NCI-H2081 (cell line): ENCODE measurements at regions not wholly inside any gene's neighbourhood (a gene's known extent, or its start where the extent isn't known, plus 50 kb on each side); places are given as distances from the start of the nearest gene placed in this dataset.
"Not testable (repeated sequence)": the region's sequence is repeated elsewhere in the genome, so short reads cannot be mapped to it uniquely, and the experiment has no call there.

Experiments
- DNase-seq, 2 experiments: peaks; one replicate each; lab custom pipeline; 2025; lab: John Stamatoyannopoulos, UW

DNA sequence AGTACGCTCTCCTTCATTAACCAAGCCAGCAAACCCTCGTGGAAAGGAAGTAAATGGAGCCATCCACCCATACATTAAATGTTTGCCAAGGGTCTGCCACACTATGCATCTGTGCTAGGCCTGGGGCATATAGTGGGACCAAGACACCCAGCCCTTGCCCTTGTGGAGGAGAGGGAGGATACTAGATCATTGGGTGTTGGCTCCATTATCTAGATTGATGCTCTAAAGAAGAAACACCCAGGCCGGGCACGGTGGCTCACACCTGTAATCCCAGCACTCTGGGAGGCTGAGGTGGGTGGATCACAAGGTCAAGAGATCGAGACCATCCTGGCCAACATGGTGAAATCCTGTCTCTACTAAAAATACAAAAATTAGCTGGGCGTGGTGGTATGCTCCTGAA lies 193.3 kb upstream of the CDH5 start:
- DNase-seq = not testable (repeated sequence)

DNA sequence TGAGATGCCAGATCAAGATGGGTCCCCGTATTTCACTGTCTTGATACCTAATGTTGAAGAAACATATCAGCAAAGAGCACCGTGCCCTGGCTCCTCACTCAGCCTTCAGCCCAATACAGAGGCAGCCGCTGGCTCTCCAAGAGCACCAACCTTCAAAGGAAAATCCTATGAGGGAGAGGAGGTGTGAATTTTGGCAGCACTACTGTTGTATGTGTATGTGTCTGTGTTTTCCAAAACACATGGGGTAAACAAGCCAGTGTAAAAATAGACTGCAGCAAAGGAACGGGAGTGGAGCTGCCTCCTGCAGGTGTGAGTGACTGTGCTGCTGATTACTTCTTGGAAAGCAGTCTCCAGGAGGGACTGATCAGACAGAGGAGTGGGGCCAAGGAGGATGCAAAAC lies 194.0 kb upstream of the CDH5 start:
- DNase-seq = no peak

DNA sequence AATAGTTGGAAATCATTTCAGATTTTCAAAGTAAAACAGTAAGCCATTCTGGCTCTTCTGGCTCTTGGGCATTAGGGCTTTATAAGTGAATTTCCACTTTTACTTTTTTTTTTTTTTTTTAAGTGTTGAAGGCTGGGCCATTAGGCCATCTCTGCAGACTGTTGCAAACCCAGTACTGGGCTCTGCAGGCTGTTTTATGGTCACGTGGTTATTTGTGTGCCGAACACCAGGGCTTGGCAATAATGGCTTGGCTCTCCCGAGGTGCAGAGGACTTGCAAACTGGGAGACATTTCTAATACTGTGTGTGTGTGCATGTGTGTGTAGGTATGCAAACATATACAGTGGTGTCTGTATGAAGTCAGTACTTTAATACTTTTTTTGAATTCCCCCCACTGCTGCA lies 194.9 kb upstream of the CDH5 start:
- no peak for DNase-seq

DNA sequence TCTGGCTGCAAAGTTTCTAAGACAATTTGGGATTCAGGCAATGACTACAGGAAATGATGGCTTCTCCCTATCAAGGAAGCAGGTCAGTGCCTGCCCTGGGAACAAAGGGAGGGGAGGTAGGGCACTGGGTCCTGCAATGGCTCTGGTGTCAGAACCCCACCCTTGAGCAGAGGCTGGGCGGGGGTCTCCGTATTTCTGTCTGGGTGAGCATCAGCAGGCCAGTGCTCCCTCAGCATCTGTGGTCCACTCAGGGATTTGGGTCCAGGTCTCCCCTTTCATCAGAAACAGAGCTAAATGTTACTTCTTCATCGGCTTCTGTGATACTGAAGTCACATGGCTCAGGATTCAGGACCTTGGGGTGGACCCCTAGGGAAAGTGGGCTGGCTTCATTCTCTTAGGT lies 195.5 kb upstream of the CDH5 start:
- no peak for DNase-seq

DNA sequence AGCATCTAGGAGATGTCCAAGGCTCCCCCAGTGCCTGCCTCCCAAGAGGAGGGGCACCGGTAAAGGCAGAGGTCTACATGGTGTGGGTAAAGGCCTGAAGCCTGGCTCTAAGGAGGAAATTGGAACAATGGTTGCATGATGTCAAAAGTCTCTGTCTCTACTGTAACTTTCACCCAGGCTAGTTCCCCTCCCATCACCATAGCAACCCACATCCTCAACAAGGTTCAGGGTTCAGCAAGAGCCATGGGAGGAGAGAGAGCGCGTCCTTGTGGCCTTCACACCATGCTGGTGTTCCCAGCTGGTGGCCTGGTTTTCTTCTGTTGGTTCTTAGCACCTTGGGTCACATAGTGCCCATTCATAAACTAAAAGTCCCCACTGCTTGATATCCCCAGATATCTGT lies 196.7 kb upstream of the CDH5 start:
- DNase-seq = no peak

DNA sequence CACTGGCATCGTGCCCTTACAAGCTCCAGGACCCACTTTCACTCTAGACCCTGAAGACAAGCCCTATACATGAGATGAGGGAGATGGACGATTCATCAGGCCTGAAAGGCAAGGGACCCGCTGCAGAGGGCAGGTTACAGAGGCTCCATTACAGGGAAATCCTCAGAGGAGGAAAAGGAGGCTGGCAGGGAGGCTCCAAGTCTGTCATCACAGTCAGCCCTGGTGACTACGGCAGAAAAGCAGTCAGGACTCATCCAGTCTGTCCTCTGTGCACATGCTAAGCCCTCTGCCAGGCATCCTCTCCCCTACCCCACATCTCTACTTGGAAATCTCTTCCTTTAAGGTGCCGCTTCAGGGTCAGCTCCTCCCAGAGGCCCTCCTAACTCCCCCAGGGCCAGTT lies 197.7 kb upstream of the CDH5 start:
- DNase-seq = no peak

DNA sequence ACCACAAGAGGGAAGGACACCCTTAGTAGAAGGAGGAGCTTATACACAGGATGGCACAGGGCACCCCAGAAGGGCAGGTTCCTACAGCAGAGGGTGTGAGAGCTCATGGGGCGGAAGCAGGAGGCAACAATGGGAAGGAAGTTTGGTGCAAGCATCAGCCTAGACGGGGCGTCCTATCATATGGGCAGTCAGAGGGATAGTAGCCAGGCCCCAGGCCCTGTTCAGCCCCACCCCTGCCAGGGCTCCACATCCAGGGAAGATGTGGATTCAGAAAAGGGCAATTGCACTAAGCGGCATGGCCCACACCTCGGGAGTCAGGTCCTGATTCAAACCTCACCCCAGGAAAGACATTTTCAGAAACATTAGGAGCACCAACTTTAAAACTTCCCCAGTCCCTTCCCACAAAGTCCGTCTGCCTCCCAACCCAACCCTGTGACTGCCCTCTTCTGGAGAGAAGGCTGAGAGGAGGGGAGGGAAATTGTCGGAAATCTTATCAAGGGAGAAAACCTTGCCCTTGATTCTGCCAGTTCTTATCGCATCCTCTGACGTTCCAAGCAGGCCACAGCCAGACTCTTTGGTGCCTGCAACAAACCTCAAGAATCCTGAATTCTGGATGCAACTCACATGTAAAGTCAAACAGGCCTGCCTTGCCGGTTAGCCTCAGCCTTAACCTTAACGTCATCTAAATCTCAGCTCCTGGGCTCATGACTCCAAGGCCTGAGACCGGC lies 198.8 kb upstream of the CDH5 start:
- DNase-seq = no peak

DNA sequence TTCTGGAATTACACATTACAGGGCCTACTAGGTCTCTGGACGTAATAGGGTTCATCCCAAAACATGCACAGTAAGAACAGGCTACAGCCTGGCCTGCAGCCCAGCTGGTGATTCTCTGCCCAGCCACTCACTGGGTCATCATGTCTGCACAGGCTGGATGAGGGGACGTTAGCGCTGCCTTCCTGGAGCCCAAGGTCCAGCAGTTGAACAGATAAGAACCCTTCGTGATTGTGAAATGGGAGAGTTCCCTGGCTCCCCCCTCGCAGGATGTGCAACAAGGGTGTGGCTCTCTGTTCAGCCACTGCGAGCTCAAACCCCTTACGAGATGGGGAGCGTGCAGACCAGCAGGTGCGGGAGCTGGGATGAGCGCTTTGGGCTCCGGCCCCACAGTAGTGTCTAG lies 200.0 kb upstream of the CDH5 start:
- no peak for DNase-seq

DNA sequence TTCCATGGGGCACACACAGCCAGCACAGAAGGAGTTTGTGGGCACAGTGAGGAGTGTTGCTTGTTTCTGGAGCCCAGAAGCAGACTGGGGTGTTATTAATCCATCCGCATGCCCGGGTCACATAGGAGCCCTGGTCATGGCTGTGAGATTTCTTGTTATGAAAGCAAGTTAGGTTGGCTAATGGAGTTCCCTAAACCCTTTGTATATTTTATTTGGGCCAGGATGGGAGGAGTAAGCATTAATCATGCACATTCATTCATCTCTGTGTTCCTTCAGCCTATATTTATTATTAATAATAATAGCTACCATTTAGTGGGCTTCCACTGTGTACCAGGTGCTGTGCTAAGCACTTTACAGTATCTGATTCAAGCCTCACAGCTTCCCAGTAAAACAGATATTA lies 200.6 kb upstream of the CDH5 start:
- no peak for DNase-seq

DNA sequence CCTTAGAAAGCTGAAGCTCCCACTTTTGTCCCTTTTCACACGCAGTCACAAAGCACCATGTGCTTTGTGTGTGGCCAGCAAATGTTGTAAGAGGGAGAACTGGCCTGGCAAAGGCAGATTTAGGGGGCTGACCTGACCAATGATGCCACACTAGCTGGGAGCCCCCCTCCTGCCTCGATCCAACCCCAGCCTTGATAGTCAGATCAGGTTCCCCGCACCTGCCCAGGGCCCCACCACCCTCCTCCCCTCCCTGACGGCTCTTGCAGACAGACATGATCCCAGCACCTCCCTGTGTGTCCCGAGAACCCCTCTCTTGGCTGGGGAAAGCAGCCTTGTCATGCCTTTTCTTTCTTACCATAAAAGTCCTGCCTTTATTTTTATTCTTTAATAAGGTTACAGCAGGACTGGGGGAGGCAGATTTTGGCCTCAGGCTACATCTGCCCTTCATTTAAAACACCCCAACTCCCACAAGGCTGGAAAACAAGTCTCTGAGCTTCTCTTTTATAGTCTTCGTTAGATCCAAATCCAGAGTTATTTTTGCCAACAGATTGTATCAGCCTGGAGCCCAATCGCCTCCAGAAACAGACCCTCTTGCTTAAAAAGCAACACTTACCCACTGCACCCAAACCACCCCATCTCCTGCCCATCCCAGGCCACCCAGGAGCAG lies 201.8 kb upstream of the CDH5 start:
- no peak for DNase-seq

DNA sequence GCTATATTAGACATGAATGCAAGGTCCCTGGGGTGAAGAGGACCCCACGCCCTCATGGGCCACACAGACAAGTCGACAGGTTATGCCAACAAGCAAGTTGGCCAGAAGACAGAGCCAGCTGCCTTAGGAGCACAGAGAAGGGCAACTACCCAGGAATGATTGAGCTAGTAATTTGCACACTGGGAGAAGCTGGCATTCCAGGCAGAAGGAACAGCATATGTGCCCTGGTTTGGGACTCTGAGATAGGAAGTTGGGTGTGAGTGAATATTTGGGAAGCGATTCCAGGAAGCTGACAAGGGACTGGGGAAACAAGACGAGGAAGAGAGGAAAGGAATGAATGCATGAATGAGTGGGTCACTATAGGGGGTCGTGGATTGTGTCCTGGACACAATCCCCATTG lies 203.7 kb upstream of the CDH5 start:
- DNase-seq = no peak

DNA sequence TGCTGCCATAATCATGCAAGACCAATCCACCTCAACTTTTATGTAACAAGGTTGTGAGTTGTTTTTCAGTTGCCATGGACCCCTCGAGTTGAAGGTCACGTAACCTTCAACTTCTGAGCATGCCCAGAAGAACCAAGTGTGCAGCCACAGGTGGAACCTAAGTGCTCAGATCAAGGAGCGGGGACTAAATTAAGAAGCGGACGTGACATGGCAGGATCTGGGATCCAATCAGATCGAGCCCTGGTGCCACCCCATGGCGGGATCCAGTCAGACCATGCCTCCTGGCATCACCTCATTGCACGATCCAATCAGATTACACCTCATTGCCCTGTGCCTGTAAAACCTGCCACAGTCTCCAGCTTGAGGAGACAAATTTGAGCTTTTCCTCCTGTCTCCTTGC lies 204.5 kb upstream of the CDH5 start:
- DNase-seq = no peak

DNA sequence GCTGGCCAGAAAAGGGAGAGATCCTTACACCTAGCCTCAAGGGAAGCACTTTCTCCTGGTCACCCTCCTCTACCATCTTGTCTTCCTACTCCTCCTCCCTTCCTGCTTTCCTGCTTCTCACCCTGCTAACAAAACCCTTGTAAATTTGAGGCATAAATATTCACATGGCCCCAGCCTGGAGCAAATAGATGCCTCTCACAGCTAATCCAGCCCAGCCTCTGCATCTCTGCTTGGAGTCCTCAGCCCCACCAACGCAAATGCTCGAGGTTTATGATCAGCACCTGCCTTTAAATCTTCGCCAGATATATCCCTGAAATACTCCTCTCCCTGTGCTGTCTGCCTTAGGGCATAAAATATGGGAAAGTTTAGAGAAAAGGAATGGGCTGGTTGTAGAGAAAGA lies 205.2 kb upstream of the CDH5 start:
- no peak for DNase-seq

DNA sequence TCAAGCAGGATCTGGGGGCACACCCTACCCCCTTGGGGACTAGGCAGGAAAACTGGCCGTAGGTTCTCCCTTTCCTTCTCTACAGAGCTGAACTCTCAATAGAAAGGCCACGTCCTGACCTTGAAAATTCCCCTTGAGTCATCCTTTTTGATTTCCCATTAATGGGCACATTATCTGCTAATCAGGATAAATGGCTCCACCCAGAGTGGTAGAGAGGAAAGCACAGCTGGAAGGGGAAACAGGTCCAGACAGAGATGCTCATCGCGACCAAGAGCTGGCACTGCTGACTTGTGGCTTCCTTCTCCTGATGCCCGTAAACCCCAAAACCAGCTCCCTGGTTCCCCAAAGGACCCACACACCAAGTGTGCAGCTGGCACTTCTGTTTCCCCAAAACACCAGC lies 206.5 kb upstream of the CDH5 start:
- DNase-seq = no peak

DNA sequence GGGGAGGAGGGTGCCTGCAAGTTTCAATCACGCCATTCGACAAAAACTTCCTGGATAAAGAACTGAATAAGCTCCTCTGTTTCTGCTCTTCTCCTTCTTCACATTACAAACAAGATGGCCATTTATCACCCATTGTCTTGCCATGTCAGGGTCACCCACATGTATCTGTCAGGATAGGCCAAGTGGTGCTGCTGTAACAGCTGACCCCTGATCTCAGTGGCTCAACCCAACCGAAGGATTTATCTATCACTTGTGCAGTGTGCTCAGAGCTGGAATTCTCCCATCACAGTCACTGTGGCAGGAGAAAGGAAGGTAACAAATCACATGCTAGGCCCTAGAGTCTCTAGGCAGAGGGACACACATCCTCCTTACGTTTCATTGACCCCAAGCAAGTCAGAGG lies 210.0 kb upstream of the CDH5 start:
- no peak for DNase-seq

DNA sequence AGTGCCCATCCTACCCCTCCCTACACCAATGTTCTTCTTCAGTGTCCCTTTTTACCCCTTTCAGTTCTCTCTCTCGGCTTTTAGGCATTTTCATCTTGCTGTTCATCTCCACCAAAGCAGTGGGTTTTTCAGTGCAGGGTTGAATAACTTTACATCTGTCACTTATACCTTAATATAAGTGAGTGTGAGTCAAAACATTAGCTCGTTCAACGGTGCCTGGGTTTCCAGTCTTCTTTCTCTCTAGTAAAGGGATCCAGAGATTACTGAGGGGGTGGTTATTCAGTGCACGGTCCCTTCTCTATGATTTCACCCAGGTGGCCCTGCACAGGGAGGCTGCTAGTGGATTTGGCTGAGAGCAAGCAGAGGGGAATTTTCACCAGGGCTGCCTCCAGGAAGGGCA lies 210.6 kb upstream of the CDH5 start:
- DNase-seq = no peak

DNA sequence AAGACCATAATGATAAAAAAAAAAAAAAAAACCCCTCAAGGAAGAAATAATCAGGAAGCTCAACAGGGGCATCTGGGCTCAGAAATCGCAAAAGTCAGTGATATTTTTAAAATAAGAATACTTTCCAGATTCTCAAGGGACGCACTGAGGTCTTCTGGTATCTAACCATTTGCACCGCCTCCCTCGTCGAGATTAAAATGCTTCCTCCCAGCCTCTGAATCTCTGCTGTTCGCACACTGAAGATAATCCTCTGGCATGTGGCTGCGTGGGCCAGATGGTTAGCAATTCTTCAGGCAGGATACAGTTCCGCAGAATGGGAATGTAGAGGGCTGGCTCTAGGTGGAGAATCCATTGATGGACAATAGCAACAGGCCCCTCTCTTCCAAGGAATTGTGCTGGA lies 211.7 kb upstream of the CDH5 start:
- no peak for DNase-seq

DNA sequence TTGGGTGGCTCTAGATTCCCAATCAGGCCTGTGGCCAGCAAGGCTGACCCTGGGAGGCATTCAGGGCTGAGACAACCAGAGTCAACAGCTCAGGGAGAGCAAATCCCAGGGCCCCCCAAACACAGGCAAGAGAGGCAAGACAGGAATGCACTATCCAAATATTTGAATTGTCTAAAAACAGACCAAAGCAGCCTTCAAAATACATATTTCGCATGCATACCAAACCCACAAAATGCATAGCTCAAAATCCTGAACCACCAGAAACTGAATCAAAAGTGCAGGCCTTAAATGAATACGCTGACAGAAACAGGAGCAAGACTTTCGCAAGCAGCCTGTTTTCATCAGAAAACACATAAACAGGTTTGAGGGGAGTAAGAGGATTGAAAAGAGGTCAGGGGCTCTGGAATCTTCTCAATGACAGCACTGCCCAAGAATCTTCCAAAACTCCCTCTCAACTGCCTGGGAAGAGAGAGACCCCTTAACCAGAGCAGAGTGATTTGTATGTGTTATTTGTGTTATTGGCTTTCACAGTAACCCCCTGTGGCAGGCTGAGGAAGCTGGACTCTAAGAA lies 213.6 kb upstream of the CDH5 start:
- no peak for DNase-seq

DNA sequence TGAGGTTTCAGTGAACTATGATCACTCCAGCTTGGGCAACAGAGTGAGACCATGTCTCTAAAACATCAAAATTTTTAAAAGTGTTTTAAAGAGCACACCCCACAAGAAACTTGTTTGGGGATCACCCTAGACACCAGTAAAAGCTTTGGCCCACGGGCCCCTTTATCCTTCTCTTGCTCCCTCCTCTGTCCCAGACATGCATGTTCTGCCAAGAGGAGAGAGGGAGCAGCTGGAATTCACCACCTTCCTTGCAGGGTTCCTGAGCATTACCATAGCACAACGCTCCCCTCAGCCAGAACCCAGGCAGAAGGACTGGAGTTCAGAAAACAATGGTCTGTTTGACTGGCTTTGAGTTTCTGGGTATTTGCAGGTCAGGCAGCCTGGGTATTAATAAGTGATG lies 214.3 kb upstream of the CDH5 start:
- DNase-seq = no peak

DNA sequence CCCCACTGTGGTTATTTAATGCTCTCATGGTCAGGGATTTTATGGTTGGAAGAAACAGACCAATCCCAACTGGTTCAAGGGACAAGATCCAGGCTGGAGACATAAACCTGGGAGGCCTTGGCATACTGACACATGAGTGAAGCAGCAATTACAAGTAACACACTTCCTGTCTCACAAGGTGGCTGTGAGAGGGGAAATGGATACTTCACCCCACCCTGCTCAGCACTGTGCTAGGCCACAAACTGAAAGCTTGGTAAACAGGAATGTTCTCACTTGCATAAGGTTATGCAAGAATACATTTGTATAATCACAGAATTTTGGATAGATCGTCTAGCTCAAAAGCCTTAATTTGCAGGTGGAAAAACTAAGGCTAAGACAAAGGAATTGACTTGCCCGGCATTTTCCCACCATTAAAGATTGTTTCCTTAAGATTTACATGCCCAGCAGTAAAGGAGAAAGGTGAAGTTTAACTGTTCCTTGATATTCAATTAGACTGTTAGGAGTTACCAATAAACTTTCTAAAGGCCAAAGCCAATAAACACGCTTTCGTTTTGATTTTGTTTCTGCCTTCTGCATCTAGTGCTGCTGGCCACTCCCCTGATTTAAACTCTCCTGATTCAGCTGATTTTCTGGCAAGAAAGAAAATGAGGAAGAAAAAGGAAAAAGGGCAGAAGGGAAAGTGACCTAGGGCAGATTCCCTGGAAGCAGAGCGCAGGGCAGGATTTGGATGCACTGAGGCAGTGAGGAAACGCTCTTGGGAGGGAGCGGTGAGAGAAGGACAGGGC lies 215.6 kb upstream of the CDH5 start:
- no peak for DNase-seq

DNA sequence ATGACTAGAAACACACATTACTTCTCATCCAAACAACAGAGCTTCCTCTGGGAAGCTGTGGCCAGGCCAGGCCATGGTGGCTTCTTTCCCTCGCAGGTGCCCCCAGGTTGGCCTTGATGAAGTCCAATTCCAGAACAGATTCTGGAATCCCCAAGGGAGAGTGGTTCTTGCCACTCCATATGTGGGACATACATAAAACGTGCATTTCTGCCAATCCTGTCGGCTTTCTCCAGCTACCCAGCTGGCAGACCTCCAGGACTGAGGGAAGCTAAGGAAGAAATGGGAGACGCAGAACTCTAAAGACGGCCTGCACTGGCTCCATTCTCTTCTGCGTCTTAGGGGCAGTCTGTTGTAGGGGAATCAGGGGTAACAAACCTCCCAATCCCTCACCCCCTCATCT lies 219.2 kb upstream of the CDH5 start:
- DNase-seq = no peak

DNA sequence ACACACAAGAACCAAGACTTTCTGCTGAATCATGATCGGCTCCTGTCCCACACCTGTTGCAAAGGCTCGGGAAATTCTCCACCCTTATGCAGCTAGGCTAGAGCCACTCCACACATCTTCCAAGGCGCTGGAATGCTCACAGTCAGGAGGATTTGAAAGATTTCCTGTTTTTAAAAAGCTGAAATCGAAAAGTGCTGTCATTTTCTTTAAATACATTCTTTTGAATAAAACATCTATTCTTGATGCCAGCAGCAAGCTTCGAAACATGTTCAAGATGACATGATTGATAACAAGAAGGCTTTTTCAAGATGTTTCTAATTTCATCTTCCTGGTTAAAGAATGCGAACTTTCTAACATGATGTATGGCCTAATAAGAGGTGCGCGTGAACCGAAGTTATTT lies 219.7 kb upstream of the CDH5 start:
- DNase-seq = no peak

DNA sequence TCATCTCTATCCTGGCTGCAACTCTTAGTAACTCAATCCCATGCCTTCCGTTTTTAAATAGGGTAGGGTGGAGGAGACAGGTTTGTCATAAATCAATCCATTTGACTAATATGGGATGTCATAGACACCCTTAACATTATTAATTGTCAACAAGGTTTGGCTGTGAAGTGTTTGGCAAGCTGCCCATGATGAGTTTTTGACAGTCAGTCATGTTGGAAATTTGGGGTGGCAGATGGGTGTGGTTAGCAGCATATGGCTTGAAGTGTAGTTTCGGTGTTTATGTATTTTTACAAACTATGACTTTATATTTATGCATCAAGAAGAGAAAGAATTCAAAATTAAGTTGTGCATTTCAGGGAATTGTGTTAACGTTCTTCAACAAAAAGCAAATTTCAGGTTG lies 221.8 kb upstream of the CDH5 start:
- DNase-seq = no peak
